ENCODE measurements at regions not wholly inside any gene's neighbourhood (a gene's known extent, or its start where the extent isn't known, plus 50 kb on each side); places are given as distances from the start of the nearest gene placed in this dataset.

DNA sequence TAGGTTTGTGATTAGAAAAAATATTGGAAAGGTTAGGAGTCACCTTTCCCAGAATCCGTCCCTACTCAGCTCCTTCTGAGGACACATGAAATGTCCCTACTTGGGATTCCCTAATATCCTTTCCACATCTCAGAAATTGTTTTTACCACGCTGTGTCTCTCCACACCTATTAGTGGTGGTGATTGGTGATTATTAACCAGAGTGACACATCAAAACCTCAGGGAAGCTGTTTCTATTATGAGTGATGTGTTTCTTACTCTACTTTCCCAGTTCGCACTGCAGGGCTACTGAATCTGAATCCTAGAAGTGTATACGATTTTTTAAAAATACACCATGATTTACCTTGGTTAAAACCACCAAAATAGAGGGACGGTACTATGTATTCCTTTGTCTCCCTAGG is 460.8 kb downstream of the TBC1D4 start:
- intact Hi-C loops (cut with micrococcal nuclease; ENCODE audit: unreplicated experiment) (no loop called here), in situ Hi-C loops (cut with HindIII; ENCODE audit: low pct_unique_long_range_greater_than_20kb, low sequenced_read_pairs) (no loop called here)
- CTCF ChIA-PET = no interaction called here
- no TSS peak for BruUV-seq (replicated peaks)
- H3K27ac ChIP-seq (ENCODE audit: low read length) = no peak overlapping the region
- no peak for TF ChIP-seq TCF7L2 (IDR thresholded peaks at IDR 0.05; ENCODE audit: low read depth, low read length)
- TF ChIP-seq, protein P1, sequence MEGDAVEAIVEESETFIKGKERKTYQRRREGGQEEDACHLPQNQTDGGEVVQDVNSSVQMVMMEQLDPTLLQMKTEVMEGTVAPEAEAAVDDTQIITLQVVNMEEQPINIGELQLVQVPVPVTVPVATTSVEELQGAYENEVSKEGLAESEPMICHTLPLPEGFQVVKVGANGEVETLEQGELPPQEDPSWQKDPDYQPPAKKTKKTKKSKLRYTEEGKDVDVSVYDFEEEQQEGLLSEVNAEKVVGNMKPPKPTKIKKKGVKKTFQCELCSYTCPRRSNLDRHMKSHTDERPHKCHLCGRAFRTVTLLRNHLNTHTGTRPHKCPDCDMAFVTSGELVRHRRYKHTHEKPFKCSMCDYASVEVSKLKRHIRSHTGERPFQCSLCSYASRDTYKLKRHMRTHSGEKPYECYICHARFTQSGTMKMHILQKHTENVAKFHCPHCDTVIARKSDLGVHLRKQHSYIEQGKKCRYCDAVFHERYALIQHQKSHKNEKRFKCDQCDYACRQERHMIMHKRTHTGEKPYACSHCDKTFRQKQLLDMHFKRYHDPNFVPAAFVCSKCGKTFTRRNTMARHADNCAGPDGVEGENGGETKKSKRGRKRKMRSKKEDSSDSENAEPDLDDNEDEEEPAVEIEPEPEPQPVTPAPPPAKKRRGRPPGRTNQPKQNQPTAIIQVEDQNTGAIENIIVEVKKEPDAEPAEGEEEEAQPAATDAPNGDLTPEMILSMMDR (IDR thresholded peaks at IDR 0.05) = no peak
- H3K27me3 ChIP-seq (ENCODE audit: control insufficient read depth, insufficient read depth, low read length) = no peaks in the 10 kb centered on the region
- no peaks in the 10 kb centered on the region for H3K9me3 ChIP-seq (ENCODE audit: control insufficient read depth, insufficient read depth, low read depth, low read length)
- DNase-seq (ENCODE audit: low read depth, low spot score) (no peak), ATAC-seq (no peak)
- no peak overlapping the region for H3K4me3 ChIP-seq (ENCODE audit: low read depth in 2 of 2, low read length in 2 of 2)
- POLR2A ChIA-PET = no interaction called here
- H3K4me1 ChIP-seq (ENCODE audit: control insufficient read depth, insufficient read depth, low read length) = no peaks in the 10 kb centered on the region
- H3K36me3 ChIP-seq (ENCODE audit: control insufficient read depth, insufficient read depth, low read length) = no peaks in the 10 kb centered on the region

DNA sequence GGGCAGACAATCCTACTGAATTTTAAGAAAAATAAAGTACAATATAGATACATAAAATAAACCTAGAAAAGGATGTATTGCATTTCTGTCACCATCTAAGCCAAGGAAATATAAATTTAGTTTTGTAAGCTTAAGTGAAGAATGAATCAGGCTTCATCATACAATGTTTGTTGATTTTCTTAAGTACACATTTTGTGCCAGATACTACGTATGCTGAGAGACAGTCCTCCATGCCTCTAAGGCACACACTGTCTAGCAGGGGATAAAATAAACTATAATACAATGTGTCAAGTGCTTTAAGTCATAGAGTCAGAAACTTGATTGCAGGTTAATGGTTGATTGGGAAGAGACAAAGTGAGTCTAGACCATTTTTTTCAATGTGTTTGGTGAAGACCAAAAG is 465.7 kb downstream of the TBC1D4 start:
- Histone ChIP-seq H3K27ac (ENCODE audit: low read length) (no peak overlapping the region), H3K9me3 (ENCODE audit: control insufficient read depth, insufficient read depth, low read depth, low read length) (no peaks in the 10 kb centered on the region), H3K36me3 (ENCODE audit: control insufficient read depth, insufficient read depth, low read length) (no peaks in the 10 kb centered on the region), H3K4me1 (ENCODE audit: control insufficient read depth, insufficient read depth, low read length) (no peaks in the 10 kb centered on the region), H3K4me3 (ENCODE audit: low read depth in 2 of 2, low read length in 2 of 2) (no peak overlapping the region), H3K27me3 (ENCODE audit: control insufficient read depth, insufficient read depth, low read length) (no peaks in the 10 kb centered on the region)
- in situ Hi-C loops (cut with HindIII; ENCODE audit: low pct_unique_long_range_greater_than_20kb, low sequenced_read_pairs) (no loop called here), intact Hi-C loops (cut with micrococcal nuclease; ENCODE audit: unreplicated experiment) (no loop called here)
- no peak for ATAC-seq
- BruUV-seq (replicated peaks) = no TSS peak
- POLR2A ChIA-PET = no interaction called here
- no peak for DNase-seq (ENCODE audit: low read depth, low spot score)
- TF ChIP-seq, protein P1 (IDR thresholded peaks at IDR 0.05) = no peak
- no peak for TF ChIP-seq POLR2AphosphoS5 (IDR thresholded peaks at IDR 0.05; ENCODE audit: low read depth, low read length)
- TF ChIP-seq, protein P2, sequence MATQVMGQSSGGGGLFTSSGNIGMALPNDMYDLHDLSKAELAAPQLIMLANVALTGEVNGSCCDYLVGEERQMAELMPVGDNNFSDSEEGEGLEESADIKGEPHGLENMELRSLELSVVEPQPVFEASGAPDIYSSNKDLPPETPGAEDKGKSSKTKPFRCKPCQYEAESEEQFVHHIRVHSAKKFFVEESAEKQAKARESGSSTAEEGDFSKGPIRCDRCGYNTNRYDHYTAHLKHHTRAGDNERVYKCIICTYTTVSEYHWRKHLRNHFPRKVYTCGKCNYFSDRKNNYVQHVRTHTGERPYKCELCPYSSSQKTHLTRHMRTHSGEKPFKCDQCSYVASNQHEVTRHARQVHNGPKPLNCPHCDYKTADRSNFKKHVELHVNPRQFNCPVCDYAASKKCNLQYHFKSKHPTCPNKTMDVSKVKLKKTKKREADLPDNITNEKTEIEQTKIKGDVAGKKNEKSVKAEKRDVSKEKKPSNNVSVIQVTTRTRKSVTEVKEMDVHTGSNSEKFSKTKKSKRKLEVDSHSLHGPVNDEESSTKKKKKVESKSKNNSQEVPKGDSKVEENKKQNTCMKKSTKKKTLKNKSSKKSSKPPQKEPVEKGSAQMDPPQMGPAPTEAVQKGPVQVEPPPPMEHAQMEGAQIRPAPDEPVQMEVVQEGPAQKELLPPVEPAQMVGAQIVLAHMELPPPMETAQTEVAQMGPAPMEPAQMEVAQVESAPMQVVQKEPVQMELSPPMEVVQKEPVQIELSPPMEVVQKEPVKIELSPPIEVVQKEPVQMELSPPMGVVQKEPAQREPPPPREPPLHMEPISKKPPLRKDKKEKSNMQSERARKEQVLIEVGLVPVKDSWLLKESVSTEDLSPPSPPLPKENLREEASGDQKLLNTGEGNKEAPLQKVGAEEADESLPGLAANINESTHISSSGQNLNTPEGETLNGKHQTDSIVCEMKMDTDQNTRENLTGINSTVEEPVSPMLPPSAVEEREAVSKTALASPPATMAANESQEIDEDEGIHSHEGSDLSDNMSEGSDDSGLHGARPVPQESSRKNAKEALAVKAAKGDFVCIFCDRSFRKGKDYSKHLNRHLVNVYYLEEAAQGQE (IDR thresholded peaks at IDR 0.05; ENCODE audit: insufficient read depth in 1 of 2, low read depth in 2 of 2, low read length in 1 of 2) = no peak
- CTCF ChIA-PET = no interaction called here

- TF ChIP-seq, protein P1 (IDR thresholded peaks at IDR 0.05) = no peak
- no peak for TF ChIP-seq TCF7L2 (IDR thresholded peaks at IDR 0.05; ENCODE audit: low read depth, low read length)
- TF ChIP-seq SIN3A (IDR thresholded peaks at IDR 0.05; ENCODE audit: borderline replicate concordance, insufficient read depth, low read depth, low read length) = no peak
- TF ChIP-seq POLR2AphosphoS5 (IDR thresholded peaks at IDR 0.05; ENCODE audit: low read depth, low read length) = no peak
- TF ChIP-seq, protein P2 (IDR thresholded peaks at IDR 0.05; ENCODE audit: insufficient read depth in 1 of 2, low read depth in 2 of 2, low read length in 1 of 2) = no peak
- H3K4me3 ChIP-seq (ENCODE audit: low read depth in 2 of 2, low read length in 2 of 2) = no peak overlapping the region
- in situ Hi-C loops (cut with HindIII; ENCODE audit: low pct_unique_long_range_greater_than_20kb, low sequenced_read_pairs) = no loop called here
- H3K27ac ChIP-seq (ENCODE audit: low read length) = no peak overlapping the region
- H3K4me1 ChIP-seq (ENCODE audit: control insufficient read depth, insufficient read depth, low read length) = no peaks in the 10 kb centered on the region
- ChIA-PET CTCF (no interaction called here), POLR2A (no interaction called here)
- DNase-seq (ENCODE audit: low read depth, low spot score) = no peak
- BruUV-seq (replicated peaks) = no TSS peak
- no peak for ATAC-seq
- H3K27me3 ChIP-seq (ENCODE audit: control insufficient read depth, insufficient read depth, low read length) = no peaks in the 10 kb centered on the region
- no peaks in the 10 kb centered on the region for H3K36me3 ChIP-seq (ENCODE audit: control insufficient read depth, insufficient read depth, low read length)
- no peaks in the 10 kb centered on the region for H3K9me3 ChIP-seq (ENCODE audit: control insufficient read depth, insufficient read depth, low read depth, low read length)
- intact Hi-C loops (cut with micrococcal nuclease; ENCODE audit: unreplicated experiment) = no loop called here
These were observed 468.2 kb downstream of the TBC1D4 start for GRCh38 chr13:75013818-75014217.

Data from Panc1 (cell line).